ENCODE measurements at regions not wholly inside any gene's neighbourhood (a gene's known extent, or its start where the extent isn't known, plus 50 kb on each side); places are given as distances from the start of the nearest gene placed in this dataset.

DNA sequence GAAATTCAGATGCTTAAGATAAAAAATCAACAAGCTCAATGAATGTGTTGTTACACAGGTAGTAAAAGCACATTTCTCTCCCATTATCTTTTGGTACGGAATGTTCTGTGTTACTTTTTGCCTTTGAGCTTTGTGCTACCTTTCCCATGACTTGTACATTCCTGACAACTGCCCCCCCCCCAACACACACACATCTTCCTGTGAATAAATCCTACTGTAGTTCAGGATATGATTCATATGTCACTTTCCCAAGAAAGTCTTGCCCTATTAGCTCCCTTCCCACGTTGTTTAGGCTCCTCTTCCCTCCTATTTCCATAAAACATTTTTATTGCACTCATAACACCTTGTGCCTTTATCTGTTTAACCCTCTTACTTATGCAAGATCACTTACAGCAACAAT is 442.6 kb upstream of the LRATD1 start (continued):
- TF ChIP-seq CBX8 (IDR thresholded peaks at IDR 0.05; ENCODE audit: borderline replicate concordance, extremely low read depth, low read depth, low read length, poor library complexity, severe bottlenecking): no peak
- TF ChIP-seq SAP30 (IDR thresholded peaks at IDR 0.05; ENCODE audit: borderline replicate concordance, insufficient read depth, low read depth, low read length, poor library complexity, severe bottlenecking): no peak

DNA sequence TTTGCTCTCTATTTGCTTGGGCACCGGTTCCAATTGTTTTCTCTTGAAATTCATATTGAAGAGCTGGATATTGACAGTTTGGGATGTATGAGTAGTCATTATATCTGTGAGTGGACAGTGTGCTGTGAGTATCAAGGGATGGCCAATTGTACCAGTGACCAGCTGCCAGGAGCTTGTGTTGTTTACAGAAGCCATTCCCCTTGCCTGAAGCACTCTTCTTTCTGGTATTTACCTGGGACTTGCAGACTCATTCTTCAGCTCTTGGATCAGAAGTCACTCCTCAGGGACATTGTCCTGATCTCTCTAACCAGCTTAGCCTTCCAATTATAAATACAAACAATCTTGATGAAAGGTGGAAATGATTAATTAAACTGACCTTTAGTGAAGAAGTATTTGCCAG is 438.3 kb upstream of the LRATD1 start:
- intact Hi-C loops (cut with micrococcal nuclease) (no loop called here), in situ Hi-C loops (cut with MboI) (no loop called here)
- Histone ChIP-seq H3K27me3 (ENCODE audit: control insufficient read depth in 2 of 2, insufficient read depth in 2 of 2, low read length in 2 of 2) (no peaks in the 10 kb centered on the region), H2AFZ (ENCODE audit: low read depth, low read length) (no peak overlapping the region), H3K9me1 (ENCODE audit: control insufficient read depth, insufficient read depth, low read length) (no peaks in the 10 kb centered on the region), H3K4me2 (ENCODE audit: insufficient read depth, low read length) (no peak overlapping the region), H4K20me1 (replicated peaks; ENCODE audit: control insufficient read depth, insufficient read depth, low read length) (no peaks in the 10 kb centered on the region), H3K9me3 (replicated peaks; ENCODE audit: control insufficient read depth, insufficient read depth, low read depth, low read length) (no peaks in the 10 kb centered on the region), H3K79me2 (ENCODE audit: control insufficient read depth, insufficient read depth, low read length) (no peaks in the 10 kb centered on the region), H3K4me1 (replicated peaks in 1 of 2; ENCODE audit: control insufficient read depth in 2 of 2, insufficient read depth in 2 of 2, low read length in 2 of 2) (no peaks in the 10 kb centered on the region), H3K36me3 (ENCODE audit: control insufficient read depth, insufficient read depth, low read length) (no peaks in the 10 kb centered on the region), H3K9ac (ENCODE audit: insufficient read depth in 1 of 2, low read depth in 2 of 2, low read length in 2 of 2) (no peak overlapping the region), H3K4me3 (no peak overlapping the region), H3K27ac (ENCODE audit: extremely low read depth, low read depth, low read length) (no peak overlapping the region)
- no peak for FAIRE-seq
- WGBS (ENCODE audit: insufficient coverage, low coverage, missing lambda C conversion rate): 0% methylated on average over 1 of the region's 1 CpG
- no TSS peak for BruUV-seq (replicated peaks)
- ChIA-PET CTCF (ENCODE audit: low intra/inter-chr PET ratio) (no interaction called here), POLR2A (no interaction called here)
- DNase-seq (ENCODE audit: extremely low read depth in 1 of 4, low spot score in 3 of 4): no peak
- no peak for ATAC-seq
- TF ChIP-seq, protein P1, sequence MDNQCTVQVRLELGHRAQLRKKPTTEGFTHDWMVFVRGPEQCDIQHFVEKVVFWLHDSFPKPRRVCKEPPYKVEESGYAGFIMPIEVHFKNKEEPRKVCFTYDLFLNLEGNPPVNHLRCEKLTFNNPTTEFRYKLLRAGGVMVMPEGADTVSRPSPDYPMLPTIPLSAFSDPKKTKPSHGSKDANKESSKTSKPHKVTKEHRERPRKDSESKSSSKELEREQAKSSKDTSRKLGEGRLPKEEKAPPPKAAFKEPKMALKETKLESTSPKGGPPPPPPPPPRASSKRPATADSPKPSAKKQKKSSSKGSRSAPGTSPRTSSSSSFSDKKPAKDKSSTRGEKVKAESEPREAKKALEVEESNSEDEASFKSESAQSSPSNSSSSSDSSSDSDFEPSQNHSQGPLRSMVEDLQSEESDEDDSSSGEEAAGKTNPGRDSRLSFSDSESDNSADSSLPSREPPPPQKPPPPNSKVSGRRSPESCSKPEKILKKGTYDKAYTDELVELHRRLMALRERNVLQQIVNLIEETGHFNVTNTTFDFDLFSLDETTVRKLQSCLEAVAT (IDR thresholded peaks at IDR 0.05): no peak
- TF ChIP-seq ZNF57 (CRISPR knock-in tag; IDR thresholded peaks at IDR 0.05): no peak
- TF ChIP-seq, protein P2, sequence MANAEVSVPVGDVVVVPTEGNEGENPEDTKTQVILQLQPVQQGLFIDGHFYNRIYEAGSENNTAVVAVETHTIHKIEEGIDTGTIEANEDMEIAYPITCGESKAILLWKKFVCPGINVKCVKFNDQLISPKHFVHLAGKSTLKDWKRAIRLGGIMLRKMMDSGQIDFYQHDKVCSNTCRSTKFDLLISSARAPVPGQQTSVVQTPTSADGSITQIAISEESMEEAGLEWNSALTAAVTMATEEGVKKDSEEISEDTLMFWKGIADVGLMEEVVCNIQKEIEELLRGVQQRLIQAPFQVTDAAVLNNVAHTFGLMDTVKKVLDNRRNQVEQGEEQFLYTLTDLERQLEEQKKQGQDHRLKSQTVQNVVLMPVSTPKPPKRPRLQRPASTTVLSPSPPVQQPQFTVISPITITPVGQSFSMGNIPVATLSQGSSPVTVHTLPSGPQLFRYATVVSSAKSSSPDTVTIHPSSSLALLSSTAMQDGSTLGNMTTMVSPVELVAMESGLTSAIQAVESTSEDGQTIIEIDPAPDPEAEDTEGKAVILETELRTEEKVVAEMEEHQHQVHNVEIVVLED (CRISPR knock-in tag; IDR thresholded peaks at IDR 0.05): no peak
- no peak for TF ChIP-seq ZNF133 (CRISPR knock-in tag; IDR thresholded peaks at IDR 0.05)
- TF ChIP-seq, protein P3, sequence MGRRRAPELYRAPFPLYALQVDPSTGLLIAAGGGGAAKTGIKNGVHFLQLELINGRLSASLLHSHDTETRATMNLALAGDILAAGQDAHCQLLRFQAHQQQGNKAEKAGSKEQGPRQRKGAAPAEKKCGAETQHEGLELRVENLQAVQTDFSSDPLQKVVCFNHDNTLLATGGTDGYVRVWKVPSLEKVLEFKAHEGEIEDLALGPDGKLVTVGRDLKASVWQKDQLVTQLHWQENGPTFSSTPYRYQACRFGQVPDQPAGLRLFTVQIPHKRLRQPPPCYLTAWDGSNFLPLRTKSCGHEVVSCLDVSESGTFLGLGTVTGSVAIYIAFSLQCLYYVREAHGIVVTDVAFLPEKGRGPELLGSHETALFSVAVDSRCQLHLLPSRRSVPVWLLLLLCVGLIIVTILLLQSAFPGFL (CRISPR knock-in tag; IDR thresholded peaks at IDR 0.05): no peak
- no peak for TF ChIP-seq HLTF (IDR thresholded peaks at IDR 0.05)
- TF ChIP-seq EHMT2 (IDR thresholded peaks at IDR 0.05): no peak
- TF ChIP-seq, protein P4, sequence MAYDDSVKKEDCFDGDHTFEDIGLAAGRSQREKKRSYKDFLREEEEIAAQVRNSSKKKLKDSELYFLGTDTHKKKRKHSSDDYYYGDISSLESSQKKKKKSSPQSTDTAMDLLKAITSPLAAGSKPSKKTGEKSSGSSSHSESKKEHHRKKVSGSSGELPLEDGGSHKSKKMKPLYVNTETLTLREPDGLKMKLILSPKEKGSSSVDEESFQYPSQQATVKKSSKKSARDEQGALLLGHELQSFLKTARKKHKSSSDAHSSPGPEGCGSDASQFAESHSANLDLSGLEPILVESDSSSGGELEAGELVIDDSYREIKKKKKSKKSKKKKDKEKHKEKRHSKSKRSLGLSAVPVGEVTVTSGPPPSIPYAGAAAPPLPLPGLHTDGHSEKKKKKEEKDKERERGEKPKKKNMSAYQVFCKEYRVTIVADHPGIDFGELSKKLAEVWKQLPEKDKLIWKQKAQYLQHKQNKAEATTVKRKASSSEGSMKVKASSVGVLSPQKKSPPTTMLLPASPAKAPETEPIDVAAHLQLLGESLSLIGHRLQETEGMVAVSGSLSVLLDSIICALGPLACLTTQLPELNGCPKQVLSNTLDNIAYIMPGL (CRISPR knock-in tag; IDR thresholded peaks at IDR 0.05): no peak
- TF ChIP-seq ZNF24 (IDR thresholded peaks at IDR 0.05): no peak
- no peak for TF ChIP-seq TCF7 (IDR thresholded peaks at IDR 0.05; ENCODE audit: borderline replicate concordance)
- TF ChIP-seq ILF3 (IDR thresholded peaks at IDR 0.05; ENCODE audit: borderline replicate concordance): no peak
- no peak for TF ChIP-seq ZNF143 (CRISPR knock-in tag; IDR thresholded peaks at IDR 0.05)
- no peak for TF ChIP-seq LEF1 (IDR thresholded peaks at IDR 0.05)
- no peak for TF ChIP-seq PPARD (CRISPR knock-in tag; IDR thresholded peaks at IDR 0.05)
- TF ChIP-seq GTF2E2 (tag; IDR thresholded peaks at IDR 0.05): no peak
